IPS-15b (cell line): ENCODE measurements at regions not wholly inside any gene's neighbourhood (a gene's known extent, or its start where the extent isn't known, plus 50 kb on each side); places are given as distances from the start of the nearest gene placed in this dataset.

Experiments used
- H3K27me3 ChIP-seq: one replicate; pipeline ENCODE4 v1.6.1; 2013; ENCODE audit warnings: low read length; ENCODE audit not compliant: control insufficient read depth, insufficient read depth
- H3K36me3 ChIP-seq: one replicate; pipeline ENCODE4 v1.6.1; 2013; ENCODE audit warnings: low read length; ENCODE audit not compliant: control insufficient read depth, insufficient read depth
- H3K4me1 ChIP-seq: one replicate; pipeline ENCODE4 v1.6.1; 2013; ENCODE audit warnings: mild to moderate bottlenecking, low read length; ENCODE audit not compliant: control insufficient read depth, insufficient read depth
- H3K4me3 ChIP-seq: one replicate; pipeline ENCODE4 v1.5.1; 2013; ENCODE audit warnings: low read depth, low read length
- H3K9ac ChIP-seq: one replicate; pipeline ENCODE4 v1.6.1; 2013; ENCODE audit warnings: low read depth, mild to moderate bottlenecking, low read length
- H3K9me3 ChIP-seq: one replicate; pipeline ENCODE4 v1.6.1; 2013; ENCODE audit warnings: mild to moderate bottlenecking, low read length; ENCODE audit not compliant: control insufficient read depth, insufficient read depth

GRCh38 chr2:177042311-177042710 is 170.3 kb upstream of the HNRNPA3 start:
- Histone ChIP-seq H3K27me3 (no peaks in the 10 kb centered on the region), H3K36me3 (no peaks in the 10 kb centered on the region), H3K4me3 (no peak overlapping the region), H3K9me3 (no peaks in the 10 kb centered on the region), H3K9ac (no peak overlapping the region), H3K4me1 (no peaks in the 10 kb centered on the region)

DNA sequence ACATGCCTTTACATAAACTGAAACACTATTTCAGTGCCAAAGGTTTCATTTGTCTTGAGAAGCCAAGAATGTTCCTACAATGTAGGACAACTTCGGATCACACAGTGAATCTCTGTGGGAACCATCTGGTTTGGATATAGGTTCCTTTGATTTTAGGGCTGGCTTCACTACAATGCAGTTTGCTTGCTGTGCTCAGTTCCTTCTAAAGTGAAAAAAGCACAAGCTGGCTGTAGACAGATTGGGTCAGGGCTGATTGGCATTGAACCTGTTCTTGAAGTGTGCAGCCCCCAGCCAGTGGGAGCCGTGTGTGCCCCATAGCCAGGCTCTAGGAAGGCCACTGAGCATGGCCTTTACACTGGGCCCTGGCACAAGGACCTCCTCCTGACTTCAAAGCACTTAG is 167.9 kb upstream of the HNRNPA3 start:
- Histone ChIP-seq H3K27me3 (no peaks in the 10 kb centered on the region), H3K36me3 (no peaks in the 10 kb centered on the region), H3K9ac (no peak overlapping the region), H3K4me1 (no peaks in the 10 kb centered on the region), H3K9me3 (no peaks in the 10 kb centered on the region), H3K4me3 (no peak overlapping the region)

- Histone ChIP-seq H3K9me3 (no peaks in the 10 kb centered on the region), H3K36me3 (no peaks in the 10 kb centered on the region), H3K27me3 (no peaks in the 10 kb centered on the region), H3K4me3 (no peak overlapping the region), H3K9ac (no peak overlapping the region), H3K4me1 (no peaks in the 10 kb centered on the region)
These were observed 163.6 kb upstream of the HNRNPA3 start for GRCh38 chr2:177048981-177049380.

- Histone ChIP-seq H3K9me3 (no peaks in the 10 kb centered on the region), H3K36me3 (no peaks in the 10 kb centered on the region), H3K4me3 (no peak overlapping the region), H3K9ac (no peak overlapping the region), H3K27me3 (no peaks in the 10 kb centered on the region), H3K4me1 (peaks cover 3% of the 10 kb centered on the region)
These were observed 161.3 kb upstream of the HNRNPA3 start for GRCh38 chr2:177051278-177051677.

DNA sequence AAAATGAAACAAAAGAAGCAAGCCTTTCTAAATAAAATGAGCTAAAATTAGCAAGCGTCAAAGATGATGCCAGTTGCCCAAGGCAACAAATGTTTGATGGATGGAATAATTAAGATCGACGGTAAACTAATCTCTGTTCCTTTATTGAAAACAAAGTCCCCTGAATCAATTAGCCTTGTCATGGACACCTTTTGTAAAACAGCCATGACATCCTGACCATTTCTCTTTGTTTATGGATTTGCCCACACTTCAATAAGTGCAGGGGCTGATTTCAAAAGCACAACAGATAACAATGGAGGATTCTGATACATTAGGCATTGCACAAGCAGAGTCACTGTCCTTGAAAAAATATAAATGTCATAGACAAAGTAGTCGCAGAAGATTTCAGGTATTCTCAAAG is 160.1 kb upstream of the HNRNPA3 start:
- H3K27me3 ChIP-seq: no peaks in the 10 kb centered on the region
- no peaks in the 10 kb centered on the region for H3K9me3 ChIP-seq
- H3K9ac ChIP-seq: no peak overlapping the region
- H3K4me1 ChIP-seq: peaks cover 3% of the 10 kb centered on the region
- no peak overlapping the region for H3K4me3 ChIP-seq
- H3K36me3 ChIP-seq: no peaks in the 10 kb centered on the region

DNA sequence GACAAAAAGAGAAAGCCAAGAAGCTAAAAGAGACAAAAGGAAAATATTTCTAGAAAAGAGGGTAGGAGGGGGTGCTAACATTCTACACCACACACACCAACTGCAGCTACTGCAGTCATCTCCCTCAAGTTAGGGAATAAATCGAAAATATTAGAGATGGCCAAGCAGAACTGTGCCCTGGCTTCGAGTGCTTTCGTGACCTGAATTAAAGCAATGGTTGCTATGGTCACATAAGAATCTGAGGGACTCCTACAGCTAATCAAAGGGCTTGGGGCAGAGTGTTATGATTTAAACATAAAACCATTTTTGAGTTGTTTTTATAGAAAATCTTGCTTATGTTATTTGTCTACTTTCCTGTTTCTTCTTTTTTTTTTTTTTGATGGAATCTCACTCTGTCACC is 159.6 kb upstream of the HNRNPA3 start:
- Histone ChIP-seq H3K4me3 (no peak overlapping the region), H3K9me3 (no peaks in the 10 kb centered on the region), H3K9ac (no peak overlapping the region), H3K27me3 (no peaks in the 10 kb centered on the region), H3K36me3 (no peaks in the 10 kb centered on the region), H3K4me1 (peaks cover 3% of the 10 kb centered on the region)

GRCh38 chr2:177053716-177054115 is 158.9 kb upstream of the HNRNPA3 start:
- Histone ChIP-seq H3K4me3 (no peak overlapping the region), H3K4me1 (peaks cover 3% of the 10 kb centered on the region), H3K27me3 (no peaks in the 10 kb centered on the region), H3K9me3 (no peaks in the 10 kb centered on the region), H3K9ac (no peak overlapping the region), H3K36me3 (no peaks in the 10 kb centered on the region)

DNA sequence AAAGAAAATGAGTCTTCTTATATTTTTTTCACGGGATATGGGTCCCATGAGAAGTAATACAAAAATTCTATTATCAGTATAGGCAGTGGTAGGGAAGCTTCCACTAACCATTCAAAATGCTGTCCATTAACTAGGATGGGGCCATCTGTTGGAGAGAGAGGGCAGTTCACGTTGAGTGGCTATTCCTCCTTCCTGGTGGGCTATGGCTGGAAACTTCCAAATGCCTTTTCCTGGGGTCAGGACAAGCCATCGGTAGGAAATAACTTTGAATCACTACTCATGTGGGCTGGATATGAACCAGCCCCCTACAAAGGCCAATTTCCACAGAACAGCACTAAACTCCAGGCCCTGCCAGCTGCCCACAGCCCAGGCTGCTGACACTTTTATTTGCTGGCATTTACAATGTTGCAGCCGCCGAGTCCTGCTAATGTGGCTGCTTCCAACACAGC is 156.1 kb upstream of the HNRNPA3 start:
- Histone ChIP-seq H3K4me1 (peaks cover 3% of the 10 kb centered on the region), H3K36me3 (no peaks in the 10 kb centered on the region), H3K4me3 (no peak overlapping the region), H3K9me3 (no peaks in the 10 kb centered on the region), H3K27me3 (no peaks in the 10 kb centered on the region), H3K9ac (no peak overlapping the region)

DNA sequence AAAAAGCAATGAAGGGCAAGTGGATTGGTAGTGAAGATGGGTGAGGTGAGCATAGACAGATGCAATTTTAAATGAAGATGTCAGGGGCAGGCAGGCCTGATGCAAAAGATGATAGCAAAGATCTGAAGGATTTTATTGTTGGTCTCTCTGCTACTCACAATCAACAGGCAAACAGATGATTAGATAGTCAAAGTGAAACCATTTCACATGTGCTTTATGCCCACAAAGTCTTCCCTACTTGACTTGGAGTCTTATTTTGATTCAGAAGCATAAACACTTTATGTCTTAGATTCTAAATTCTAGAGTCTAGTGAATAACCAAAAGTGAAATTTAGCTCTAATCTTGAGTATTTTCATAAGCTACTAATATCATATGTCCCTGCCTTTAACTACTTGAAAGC is 153.8 kb upstream of the HNRNPA3 start:
- Histone ChIP-seq H3K27me3 (no peaks in the 10 kb centered on the region), H3K36me3 (no peaks in the 10 kb centered on the region), H3K9ac (no peak overlapping the region), H3K4me1 (peaks cover 3% of the 10 kb centered on the region), H3K9me3 (no peaks in the 10 kb centered on the region), H3K4me3 (no peak overlapping the region)

GRCh38 chr2:177059293-177059692 is 153.3 kb upstream of the HNRNPA3 start:
- H3K36me3 ChIP-seq: no peaks in the 10 kb centered on the region
- H3K4me3 ChIP-seq: no peak overlapping the region
- H3K27me3 ChIP-seq: no peaks in the 10 kb centered on the region
- H3K4me1 ChIP-seq: peaks cover 3% of the 10 kb centered on the region
- no peaks in the 10 kb centered on the region for H3K9me3 ChIP-seq
- H3K9ac ChIP-seq: no peak overlapping the region

GRCh38 chr2:177063331-177063730 is 149.3 kb upstream of the HNRNPA3 start:
- Histone ChIP-seq H3K9ac (no peak overlapping the region), H3K4me1 (no peaks in the 10 kb centered on the region), H3K9me3 (no peaks in the 10 kb centered on the region), H3K27me3 (no peaks in the 10 kb centered on the region), H3K36me3 (no peaks in the 10 kb centered on the region), H3K4me3 (no peak overlapping the region)

DNA sequence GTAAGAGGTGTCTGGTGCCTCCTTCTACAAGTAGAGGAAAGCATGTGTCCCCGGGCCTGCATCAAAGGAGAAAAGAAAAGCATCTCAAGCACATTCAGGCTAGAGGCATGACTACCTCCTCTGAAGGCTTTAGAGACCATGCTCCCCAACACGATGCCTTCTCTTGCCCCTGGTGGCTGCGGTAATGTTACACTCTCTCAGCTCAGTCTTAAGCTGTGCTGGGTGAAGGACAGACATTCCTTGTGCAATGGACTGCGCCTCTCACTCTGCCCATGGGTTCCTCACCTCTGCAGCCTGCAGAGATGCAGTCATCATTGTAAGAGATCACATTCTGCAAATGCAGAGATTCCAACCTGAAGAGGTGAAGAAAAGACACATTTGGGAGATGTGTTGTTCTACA is 148.2 kb upstream of the HNRNPA3 start:
- Histone ChIP-seq H3K9me3 (no peaks in the 10 kb centered on the region), H3K4me3 (no peak overlapping the region), H3K9ac (no peak overlapping the region), H3K4me1 (no peaks in the 10 kb centered on the region), H3K27me3 (no peaks in the 10 kb centered on the region), H3K36me3 (no peaks in the 10 kb centered on the region)

DNA sequence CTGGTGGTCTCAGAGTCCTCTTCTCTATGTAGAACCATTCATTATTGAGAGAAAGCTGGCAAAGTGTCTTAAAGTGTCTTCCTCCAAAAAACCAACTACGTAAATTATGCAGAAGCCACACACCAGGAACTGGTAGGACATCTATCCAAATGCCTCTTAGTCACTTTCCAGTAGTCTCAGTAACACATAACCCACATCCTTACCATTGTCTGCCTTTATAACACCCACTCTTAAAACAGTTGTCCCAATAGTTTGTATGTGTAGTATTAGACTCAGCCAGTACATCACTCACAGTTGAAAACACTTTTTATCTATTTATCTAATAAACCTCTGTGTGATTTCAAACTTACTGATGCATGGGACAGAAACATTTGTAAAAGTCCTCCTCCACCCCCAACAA is 143.6 kb upstream of the HNRNPA3 start:
- Histone ChIP-seq H3K9me3 (no peaks in the 10 kb centered on the region), H3K9ac (no peak overlapping the region), H3K27me3 (no peaks in the 10 kb centered on the region), H3K36me3 (no peaks in the 10 kb centered on the region), H3K4me1 (no peaks in the 10 kb centered on the region), H3K4me3 (no peak overlapping the region)
